Thymus (tissue), 11 donors: ENCODE measurements at regions not wholly inside any gene's neighbourhood (a gene's known extent, or its start where the extent isn't known, plus 50 kb on each side); places are given as distances from the start of the nearest gene placed in this dataset.

ENCODE experiments used
- DNase-seq, 9 donors: peaks; one replicate each; pipeline ENCODE4 v3.0.0-alpha.2; 2013; ENCODE audit warnings: low spot score in 9 of 9, low read depth in 6 of 9, missing footprints in 1 of 9
- H3K27ac ChIP-seq, 2 donors: one replicate each; pipeline ENCODE4 v1.5.1; 2013; ENCODE audit warnings: control low read depth in 1 of 2, low read depth in 1 of 2, low read length in 1 of 2, mild to moderate bottlenecking in 1 of 2, moderate library complexity in 1 of 2
- H3K27me3 ChIP-seq, 2 donors: one replicate each; pipeline ENCODE4 v1.5.1; 2013; ENCODE audit warnings: low read length in 1 of 2; ENCODE audit not compliant: control insufficient read depth in 2 of 2, insufficient read depth in 1 of 2
- H3K36me3 ChIP-seq, 2 donors: one replicate each; pipeline ENCODE4 v1.5.1; 2013; ENCODE audit warnings: low read length in 1 of 2, mild to moderate bottlenecking in 1 of 2, moderate library complexity in 1 of 2; ENCODE audit not compliant: control insufficient read depth in 2 of 2, insufficient read depth in 2 of 2
- H3K4me1 ChIP-seq, 2 donors: one replicate each; pipeline ENCODE4 v1.5.1; 2013; ENCODE audit warnings: low read length in 2 of 2; ENCODE audit not compliant: control insufficient read depth in 2 of 2, insufficient read depth in 2 of 2
- H3K4me3 ChIP-seq, 2 donors: one replicate each; pipeline ENCODE4 v1.5.1; 2013; ENCODE audit warnings: low read length in 2 of 2, control low read depth in 1 of 2, mild to moderate bottlenecking in 1 of 2
- H3K9me3 ChIP-seq, 2 donors: one replicate each; pipeline ENCODE4 v1.5.1; 2013; ENCODE audit warnings: low read length in 1 of 2, mild to moderate bottlenecking in 1 of 2; ENCODE audit not compliant: control insufficient read depth in 2 of 2, insufficient read depth in 1 of 2
- WGBS: extraction: QIAGEN DNeasy Blood & Tissue Kit; methylation state at CpG from one replicate; pipeline ENCODE4 v1.1.7; 2013; 5-methylcytosine and 5-hydroxymethylcytosine counted together
- donor health status: healthy.

DNA sequence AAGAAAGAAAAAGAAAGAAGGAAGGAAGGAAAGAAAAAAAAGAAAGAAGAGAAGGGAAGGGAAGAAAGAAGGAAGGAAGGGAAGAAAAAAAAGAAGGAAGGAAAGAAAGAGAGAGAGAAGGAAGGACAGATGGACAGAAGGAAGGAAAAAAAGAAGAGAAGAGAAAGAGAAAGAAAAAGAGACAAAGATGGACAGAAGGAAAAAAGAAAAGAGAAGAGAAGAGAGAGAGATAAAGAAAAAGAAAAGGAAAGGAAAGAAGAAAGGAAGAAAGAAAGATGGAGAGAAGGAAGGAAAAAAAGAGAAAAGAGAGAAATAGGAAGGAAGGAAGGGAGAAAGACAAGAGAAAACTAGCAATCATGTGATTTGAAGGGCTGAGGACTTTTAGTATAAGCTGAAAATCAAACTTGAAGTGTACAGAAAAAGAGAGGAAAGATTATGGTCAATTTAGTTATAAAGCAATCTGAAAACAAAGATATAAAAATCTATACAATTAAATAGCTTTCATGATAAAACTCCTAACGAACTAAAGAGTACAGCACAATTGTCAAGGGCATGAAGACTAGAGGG, 115.3 kb downstream of the LTN1 start:
- WGBS: 99% methylated on average over 1 of the region's 1 CpG
- Histone ChIP-seq H3K27ac (no peak overlapping the region), H3K9me3 (no peaks in the 10 kb centered on the region), H3K4me3 (no peak overlapping the region), H3K36me3 (peaks cover 6 to 7% of the 10 kb centered on the region in 2 donors), H3K27me3 (no peaks in the 10 kb centered on the region), H3K4me1 (no peaks in the 10 kb centered on the region)
- DNase-seq: no peak

DNA sequence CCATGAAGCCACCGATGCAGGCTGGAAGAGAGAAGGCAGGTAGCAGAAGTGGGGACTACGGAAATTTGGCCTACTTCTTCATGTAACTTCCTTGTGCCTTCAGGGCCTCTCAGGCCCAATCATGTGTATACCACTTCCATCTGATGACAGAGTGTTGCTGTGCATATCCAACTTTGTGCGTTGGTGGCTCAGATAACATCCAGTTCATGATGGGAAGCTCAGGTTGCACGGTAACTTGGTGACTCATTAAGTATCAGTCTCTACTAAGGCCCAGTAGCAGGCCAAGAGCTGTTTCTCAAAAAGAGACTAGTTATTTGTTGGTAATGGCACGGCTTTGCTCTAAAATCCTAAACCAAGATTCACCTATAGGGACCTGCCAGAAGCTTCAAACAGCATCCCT, 117.6 kb downstream of the LTN1 start:
- Histone ChIP-seq H3K4me3 (no peak overlapping the region), H3K9me3 (no peaks in the 10 kb centered on the region), H3K27me3 (no peaks in the 10 kb centered on the region), H3K27ac (no peak overlapping the region), H3K36me3 (peaks cover 6 to 7% of the 10 kb centered on the region in 2 donors), H3K4me1 (no peaks in the 10 kb centered on the region)
- WGBS: 77% methylated on average over 5 of the region's 5 CpGs
- DNase-seq: no peak

DNA sequence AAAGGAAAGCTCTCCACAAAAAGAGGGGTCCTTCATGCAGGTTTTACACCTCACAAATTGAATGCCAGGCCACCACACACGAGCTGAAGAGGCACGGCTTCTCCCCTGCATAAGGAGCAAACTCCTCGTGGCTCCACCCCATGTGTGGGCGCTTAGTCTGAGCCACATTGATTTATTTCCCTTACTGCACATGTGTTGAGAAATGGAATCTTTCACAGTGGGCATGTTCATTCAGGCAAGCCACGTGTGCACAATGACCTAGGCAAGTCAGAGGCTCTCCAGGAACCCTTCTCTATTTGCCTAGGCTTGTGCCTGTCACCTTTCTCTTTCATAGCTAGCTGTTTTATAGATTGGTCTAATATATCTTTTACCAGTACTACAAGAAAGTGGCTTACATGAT, 120.5 kb downstream of the LTN1 start:
- H3K4me1 ChIP-seq: no peaks in the 10 kb centered on the region
- no peak for DNase-seq
- H3K9me3 ChIP-seq: no peaks in the 10 kb centered on the region
- peaks cover 6 to 7% of the 10 kb centered on the region in 2 donors for H3K36me3 ChIP-seq
- H3K27ac ChIP-seq: no peak overlapping the region
- WGBS: 97% methylated on average over 5 of the region's 5 CpGs
- H3K4me3 ChIP-seq: no peak overlapping the region
- no peaks in the 10 kb centered on the region for H3K27me3 ChIP-seq

DNA sequence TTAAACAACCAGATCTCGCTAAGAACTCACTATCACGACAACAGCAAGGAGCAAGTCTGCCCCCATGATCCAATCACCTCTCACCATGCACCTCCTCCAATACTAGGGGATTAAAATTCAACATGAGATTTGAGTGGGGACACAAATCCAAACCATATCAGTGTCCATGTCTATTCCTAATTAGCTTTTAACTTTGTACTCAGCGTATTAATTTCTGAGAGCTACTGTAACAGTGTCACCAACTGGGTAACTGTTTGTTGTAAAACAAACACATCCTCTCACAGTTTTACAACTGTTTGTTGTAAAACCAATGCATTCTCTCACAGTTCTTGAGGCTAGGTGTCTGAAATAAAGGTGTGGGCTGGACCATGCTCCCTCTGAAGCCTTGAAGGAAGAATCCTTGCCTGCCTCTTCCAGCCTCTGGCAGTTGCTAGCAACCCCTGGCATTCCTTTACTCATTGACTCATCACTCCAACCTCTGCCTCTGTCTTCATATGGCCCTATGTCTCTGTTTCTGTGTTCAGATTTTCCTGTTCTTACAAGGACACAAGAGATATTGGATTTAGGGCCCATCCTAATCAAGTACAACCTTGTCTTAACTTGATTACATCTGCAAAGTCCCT, 121.2 kb downstream of the LTN1 start:
- Histone ChIP-seq H3K27me3 (no peaks in the 10 kb centered on the region), H3K4me1 (no peaks in the 10 kb centered on the region), H3K27ac (no peak overlapping the region), H3K36me3 (peaks cover 6 to 7% of the 10 kb centered on the region in 2 donors), H3K4me3 (no peak overlapping the region), H3K9me3 (no peaks in the 10 kb centered on the region)
- WGBS: 97% methylated on average over 3 of the region's 3 CpGs
- no peak for DNase-seq

DNA sequence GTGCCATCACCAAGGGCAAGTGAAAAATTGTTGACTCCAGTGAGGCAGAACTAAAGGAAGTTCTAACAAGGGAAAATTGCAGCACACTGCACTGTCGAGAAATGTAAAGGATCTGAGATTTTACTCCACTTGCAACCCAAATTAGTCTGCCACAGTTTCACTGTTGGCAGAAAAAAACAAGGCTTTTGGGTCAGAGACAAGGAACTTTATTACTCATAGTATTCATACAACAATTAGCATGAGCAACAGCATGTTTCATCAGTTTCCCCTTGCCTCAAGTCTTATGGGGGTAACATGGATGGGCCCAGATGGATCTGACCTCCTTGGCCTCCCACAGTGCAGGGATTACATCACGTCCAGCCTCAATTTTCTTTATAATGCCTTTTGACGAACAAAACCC, 125.3 kb downstream of the LTN1 start:
- WGBS: 98% methylated on average over 3 of the region's 3 CpGs
- Histone ChIP-seq H3K27me3 (no peaks in the 10 kb centered on the region), H3K4me1 (no peaks in the 10 kb centered on the region), H3K4me3 (no peak overlapping the region), H3K9me3 (no peaks in the 10 kb centered on the region), H3K27ac (no peak overlapping the region), H3K36me3 (no peaks in the 10 kb centered on the region)
- no peak for DNase-seq

DNA sequence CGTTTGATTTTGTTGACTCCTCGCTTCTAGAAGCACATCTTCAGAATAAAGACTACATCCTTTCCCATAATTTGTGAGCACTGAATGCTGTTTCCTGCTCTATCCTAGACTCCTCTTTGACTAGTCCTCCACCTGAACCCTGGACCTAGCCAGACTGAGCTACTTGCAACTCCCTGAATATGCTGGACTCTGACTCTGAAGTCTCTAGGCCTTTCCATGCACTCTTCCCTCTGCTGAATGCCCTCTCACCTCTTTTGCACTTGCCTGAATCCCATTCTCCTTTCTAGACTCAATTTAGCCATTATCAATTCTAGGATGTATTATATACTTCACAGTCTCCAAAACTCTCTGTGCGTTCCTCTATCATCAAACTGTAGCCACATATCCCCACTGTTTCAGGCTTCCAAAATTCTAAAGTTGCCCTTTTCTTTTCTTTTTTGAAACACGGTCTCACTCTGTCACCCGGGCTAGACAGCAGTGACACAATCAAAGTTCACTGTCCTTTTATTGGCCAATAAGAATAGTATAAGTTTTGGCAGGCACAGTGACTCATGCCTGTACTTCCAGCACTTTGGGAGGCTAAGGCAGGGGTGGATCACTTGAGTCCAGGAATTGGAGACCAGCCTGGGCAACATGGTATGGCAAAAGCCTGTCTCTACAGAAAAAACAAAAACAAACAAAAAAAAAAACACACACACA, 127.0 kb downstream of the LTN1 start:
- H3K4me1 ChIP-seq: no peaks in the 10 kb centered on the region
- H3K9me3 ChIP-seq: no peaks in the 10 kb centered on the region
- DNase-seq: no peak
- H3K27ac ChIP-seq: no peak overlapping the region
- 97% methylated on average over 5 of the region's 5 CpGs for WGBS
- H3K4me3 ChIP-seq: no peak overlapping the region
- H3K36me3 ChIP-seq: no peaks in the 10 kb centered on the region
- H3K27me3 ChIP-seq: no peaks in the 10 kb centered on the region

DNA sequence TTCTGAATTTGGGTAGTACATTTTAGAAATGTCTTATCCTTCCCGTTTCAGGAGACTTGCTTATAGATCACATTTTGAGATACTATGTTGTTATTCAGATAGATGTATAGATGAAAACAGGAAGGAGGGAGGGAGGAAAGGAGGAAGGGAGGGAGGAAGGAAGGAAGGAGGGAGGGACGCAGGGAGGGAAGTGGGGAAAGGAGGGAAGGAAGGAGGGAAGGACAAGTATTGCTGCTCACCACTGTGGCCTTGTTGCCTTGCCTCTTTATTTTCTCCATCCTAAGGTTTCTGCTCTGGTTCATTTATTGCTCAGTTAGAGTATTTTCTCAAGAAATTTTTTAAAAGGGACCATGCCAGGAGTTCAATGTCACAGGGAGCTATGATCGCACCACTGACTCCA, 134.3 kb downstream of the LTN1 start:
- H3K4me3 ChIP-seq: no peak overlapping the region
- H3K4me1 ChIP-seq: no peaks in the 10 kb centered on the region
- no peaks in the 10 kb centered on the region for H3K9me3 ChIP-seq
- H3K27me3 ChIP-seq: no peaks in the 10 kb centered on the region
- H3K27ac ChIP-seq: no peak overlapping the region
- 97% methylated on average over 3 of the region's 3 CpGs for WGBS
- H3K36me3 ChIP-seq: no peaks in the 10 kb centered on the region
- DNase-seq: no peak

DNA sequence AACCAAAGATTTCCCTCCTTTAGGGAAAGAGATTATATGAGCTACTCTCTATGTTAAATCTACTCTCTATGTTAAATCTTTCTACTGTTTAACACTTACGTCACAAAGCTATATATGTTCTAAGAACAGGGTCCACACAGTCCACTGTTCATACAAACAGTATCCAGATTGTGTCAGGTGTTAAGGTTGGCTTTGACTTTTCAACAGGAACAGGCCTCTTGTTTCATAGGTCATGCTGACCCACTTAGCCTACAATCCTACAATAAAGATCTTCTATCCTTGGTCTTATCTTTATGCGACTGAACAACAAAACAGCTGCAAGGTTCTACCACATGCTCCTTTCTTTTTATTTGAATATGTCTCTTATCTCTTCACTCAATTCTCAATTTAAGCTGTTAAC, 134.9 kb downstream of the LTN1 start:
- no peak overlapping the region for H3K27ac ChIP-seq
- H3K4me1 ChIP-seq: no peaks in the 10 kb centered on the region
- H3K36me3 ChIP-seq: no peaks in the 10 kb centered on the region
- H3K27me3 ChIP-seq: no peaks in the 10 kb centered on the region
- no peaks in the 10 kb centered on the region for H3K9me3 ChIP-seq
- 98% methylated on average over 2 of the region's 2 CpGs for whole genome bisulfite sequencing
- no peak for DNase-seq
- no peak overlapping the region for H3K4me3 ChIP-seq

DNA sequence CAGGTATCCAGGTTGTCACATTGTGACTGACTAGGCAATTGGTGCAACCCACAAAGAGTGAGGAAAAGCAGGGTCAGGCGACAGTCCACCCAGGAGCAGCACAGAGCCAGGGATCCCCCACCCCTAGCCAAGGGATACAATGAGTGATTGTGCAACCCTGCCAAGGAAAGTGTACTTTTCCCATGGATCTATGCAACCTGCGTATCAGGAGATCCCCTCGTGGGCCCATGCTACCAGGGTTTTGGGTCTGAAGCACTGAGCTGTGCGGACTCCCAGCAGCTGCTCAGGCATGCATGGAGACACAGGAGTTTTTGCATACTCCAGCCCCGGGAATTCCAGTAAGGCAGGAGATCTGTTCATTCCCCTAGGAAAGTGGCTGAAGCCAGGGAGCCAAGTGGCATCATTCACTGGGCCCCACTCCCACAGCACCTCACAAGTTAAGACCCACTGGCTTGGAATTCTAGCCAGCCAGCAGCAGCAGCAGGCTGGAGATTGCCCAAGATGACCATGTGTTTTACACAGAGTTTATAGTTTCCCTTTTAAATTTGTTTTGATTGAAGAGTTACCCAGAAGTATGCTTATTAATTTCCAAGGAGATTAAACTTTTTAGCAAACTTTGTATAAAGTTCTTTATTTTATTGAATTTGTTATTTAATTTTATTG, 136.0 kb downstream of the LTN1 start:
- no peak overlapping the region for H3K27ac ChIP-seq
- H3K36me3 ChIP-seq: no peaks in the 10 kb centered on the region
- H3K4me1 ChIP-seq: no peaks in the 10 kb centered on the region
- 93% methylated on average over 5 of the region's 5 CpGs for WGBS
- H3K27me3 ChIP-seq: no peaks in the 10 kb centered on the region
- no peak overlapping the region for H3K4me3 ChIP-seq
- H3K9me3 ChIP-seq: no peaks in the 10 kb centered on the region
- no peak for DNase-seq
